ENCODE measurements at regions not wholly inside any gene's neighbourhood (a gene's known extent, or its start where the extent isn't known, plus 50 kb on each side); places are given as distances from the start of the nearest gene placed in this dataset.

GRCh38 chr14:32014057-32014456 is 63.0 kb upstream of the ARHGAP5 start:
- H3K9ac ChIP-seq (ENCODE audit: low read depth, low read length, poor library complexity, severe bottlenecking), result no peak overlapping the region
- no peaks in the 10 kb centered on the region for H3K36me3 ChIP-seq (ENCODE audit: insufficient read depth, low read length)
- TF ChIP-seq, protein P1, sequence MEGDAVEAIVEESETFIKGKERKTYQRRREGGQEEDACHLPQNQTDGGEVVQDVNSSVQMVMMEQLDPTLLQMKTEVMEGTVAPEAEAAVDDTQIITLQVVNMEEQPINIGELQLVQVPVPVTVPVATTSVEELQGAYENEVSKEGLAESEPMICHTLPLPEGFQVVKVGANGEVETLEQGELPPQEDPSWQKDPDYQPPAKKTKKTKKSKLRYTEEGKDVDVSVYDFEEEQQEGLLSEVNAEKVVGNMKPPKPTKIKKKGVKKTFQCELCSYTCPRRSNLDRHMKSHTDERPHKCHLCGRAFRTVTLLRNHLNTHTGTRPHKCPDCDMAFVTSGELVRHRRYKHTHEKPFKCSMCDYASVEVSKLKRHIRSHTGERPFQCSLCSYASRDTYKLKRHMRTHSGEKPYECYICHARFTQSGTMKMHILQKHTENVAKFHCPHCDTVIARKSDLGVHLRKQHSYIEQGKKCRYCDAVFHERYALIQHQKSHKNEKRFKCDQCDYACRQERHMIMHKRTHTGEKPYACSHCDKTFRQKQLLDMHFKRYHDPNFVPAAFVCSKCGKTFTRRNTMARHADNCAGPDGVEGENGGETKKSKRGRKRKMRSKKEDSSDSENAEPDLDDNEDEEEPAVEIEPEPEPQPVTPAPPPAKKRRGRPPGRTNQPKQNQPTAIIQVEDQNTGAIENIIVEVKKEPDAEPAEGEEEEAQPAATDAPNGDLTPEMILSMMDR (conservative IDR thresholded peaks at IDR 0.05; ENCODE audit: low read length), result no peak
- no peak for TF ChIP-seq EZH2phosphoT487 (IDR thresholded peaks at IDR 0.05; ENCODE audit: borderline replicate concordance)

GRCh38 chr14:32014498-32014897 is 62.6 kb upstream of the ARHGAP5 start:
- no peaks in the 10 kb centered on the region for H3K9me2 ChIP-seq (replicated peaks; ENCODE audit: low read depth, low read length)
- H3K79me2 ChIP-seq (ENCODE audit: insufficient read depth, low read length), result no peaks in the 10 kb centered on the region

More at GRCh38 chr14:32014057-32014456, 63.0 kb upstream of the ARHGAP5 start:
- H3K4me2 ChIP-seq (ENCODE audit: low read depth, low read length, poor library complexity, severe bottlenecking), result no peak overlapping the region
- H3F3A ChIP-seq (ENCODE audit: low read depth), result no peaks in the 10 kb centered on the region
- H4K20me1 ChIP-seq (ENCODE audit: insufficient read depth, low read length, poor library complexity, severe bottlenecking), result no peaks in the 10 kb centered on the region
- no peaks in the 10 kb centered on the region for H3K9me2 ChIP-seq (replicated peaks; ENCODE audit: low read depth, low read length)
- H3K4me1 ChIP-seq (ENCODE audit: insufficient read depth, low read length, poor library complexity, severe bottlenecking), result no peaks in the 10 kb centered on the region
- H3K79me2 ChIP-seq (ENCODE audit: insufficient read depth, low read length), result no peaks in the 10 kb centered on the region
- H3K4me3 ChIP-seq (ENCODE audit: low read length, poor library complexity, severe bottlenecking), result no peak overlapping the region
- H2AFZ ChIP-seq (ENCODE audit: low read length), result no peak overlapping the region
- H3K9me3 ChIP-seq (ENCODE audit: insufficient read depth, low read depth, low read length), result no peaks in the 10 kb centered on the region
- no peaks in the 10 kb centered on the region for H3K27me3 ChIP-seq (ENCODE audit: insufficient read depth, low read length, poor library complexity, severe bottlenecking)

DNA sequence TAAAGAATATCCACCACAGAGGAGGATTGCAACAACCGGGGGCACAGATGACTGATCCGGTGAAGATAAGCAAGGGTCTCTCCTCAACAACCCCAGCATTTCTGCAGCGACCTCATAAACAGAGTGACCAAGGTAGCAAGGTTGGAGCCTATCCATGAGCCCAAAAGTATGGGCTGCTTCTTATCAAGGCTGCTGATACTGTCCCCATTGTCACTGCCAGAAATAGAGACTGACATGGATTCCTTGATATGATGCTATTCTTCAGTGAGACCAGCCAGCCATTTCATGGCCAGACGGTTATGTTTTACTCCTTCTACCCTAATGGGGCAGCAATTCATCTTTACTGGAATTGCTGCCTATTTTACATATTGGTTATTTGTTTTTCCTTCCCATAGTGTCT is 61.9 kb upstream of the ARHGAP5 start:
- no peak overlapping the region for H3K4me3 ChIP-seq (ENCODE audit: low read length, poor library complexity, severe bottlenecking)
- H3K36me3 ChIP-seq (ENCODE audit: insufficient read depth, low read length), result no peaks in the 10 kb centered on the region
- no peak overlapping the region for H2AFZ ChIP-seq (ENCODE audit: low read length)
- no peaks in the 10 kb centered on the region for H3K4me1 ChIP-seq (ENCODE audit: insufficient read depth, low read length, poor library complexity, severe bottlenecking)
- no peak overlapping the region for H3K4me2 ChIP-seq (ENCODE audit: low read depth, low read length, poor library complexity, severe bottlenecking)
- H3K9me2 ChIP-seq (replicated peaks; ENCODE audit: low read depth, low read length), result no peaks in the 10 kb centered on the region
- H3F3A ChIP-seq (ENCODE audit: low read depth), result no peaks in the 10 kb centered on the region
- no peaks in the 10 kb centered on the region for H3K27me3 ChIP-seq (ENCODE audit: insufficient read depth, low read length, poor library complexity, severe bottlenecking)
- H4K20me1 ChIP-seq (ENCODE audit: insufficient read depth, low read length, poor library complexity, severe bottlenecking), result no peaks in the 10 kb centered on the region
- no peak for TF ChIP-seq EZH2phosphoT487 (IDR thresholded peaks at IDR 0.05; ENCODE audit: borderline replicate concordance)
- TF ChIP-seq, protein P1 (conservative IDR thresholded peaks at IDR 0.05; ENCODE audit: low read length), result no peak
- H3K9me3 ChIP-seq (ENCODE audit: insufficient read depth, low read depth, low read length), result no peaks in the 10 kb centered on the region
- no peak overlapping the region for H3K9ac ChIP-seq (ENCODE audit: low read depth, low read length, poor library complexity, severe bottlenecking)
- no peaks in the 10 kb centered on the region for H3K79me2 ChIP-seq (ENCODE audit: insufficient read depth, low read length)

More at GRCh38 chr14:32014498-32014897, 62.6 kb upstream of the ARHGAP5 start:
- no peaks in the 10 kb centered on the region for H3F3A ChIP-seq (ENCODE audit: low read depth)
- no peak overlapping the region for H3K9ac ChIP-seq (ENCODE audit: low read depth, low read length, poor library complexity, severe bottlenecking)
- no peaks in the 10 kb centered on the region for H3K4me1 ChIP-seq (ENCODE audit: insufficient read depth, low read length, poor library complexity, severe bottlenecking)
- H4K20me1 ChIP-seq (ENCODE audit: insufficient read depth, low read length, poor library complexity, severe bottlenecking), result no peaks in the 10 kb centered on the region
- no peak for TF ChIP-seq EZH2phosphoT487 (IDR thresholded peaks at IDR 0.05; ENCODE audit: borderline replicate concordance)
- TF ChIP-seq, protein P1 (conservative IDR thresholded peaks at IDR 0.05; ENCODE audit: low read length), result no peak
- no peaks in the 10 kb centered on the region for H3K9me3 ChIP-seq (ENCODE audit: insufficient read depth, low read depth, low read length)
- H3K4me3 ChIP-seq (ENCODE audit: low read length, poor library complexity, severe bottlenecking), result no peak overlapping the region
- H2AFZ ChIP-seq (ENCODE audit: low read length), result no peak overlapping the region
- H3K36me3 ChIP-seq (ENCODE audit: insufficient read depth, low read length), result no peaks in the 10 kb centered on the region
- no peak overlapping the region for H3K4me2 ChIP-seq (ENCODE audit: low read depth, low read length, poor library complexity, severe bottlenecking)
- no peaks in the 10 kb centered on the region for H3K27me3 ChIP-seq (ENCODE audit: insufficient read depth, low read length, poor library complexity, severe bottlenecking)
